ENCODE measurements at regions not wholly inside any gene's neighbourhood (a gene's known extent, or its start where the extent isn't known, plus 50 kb on each side); places are given as distances from the start of the nearest gene placed in this dataset.

DNA sequence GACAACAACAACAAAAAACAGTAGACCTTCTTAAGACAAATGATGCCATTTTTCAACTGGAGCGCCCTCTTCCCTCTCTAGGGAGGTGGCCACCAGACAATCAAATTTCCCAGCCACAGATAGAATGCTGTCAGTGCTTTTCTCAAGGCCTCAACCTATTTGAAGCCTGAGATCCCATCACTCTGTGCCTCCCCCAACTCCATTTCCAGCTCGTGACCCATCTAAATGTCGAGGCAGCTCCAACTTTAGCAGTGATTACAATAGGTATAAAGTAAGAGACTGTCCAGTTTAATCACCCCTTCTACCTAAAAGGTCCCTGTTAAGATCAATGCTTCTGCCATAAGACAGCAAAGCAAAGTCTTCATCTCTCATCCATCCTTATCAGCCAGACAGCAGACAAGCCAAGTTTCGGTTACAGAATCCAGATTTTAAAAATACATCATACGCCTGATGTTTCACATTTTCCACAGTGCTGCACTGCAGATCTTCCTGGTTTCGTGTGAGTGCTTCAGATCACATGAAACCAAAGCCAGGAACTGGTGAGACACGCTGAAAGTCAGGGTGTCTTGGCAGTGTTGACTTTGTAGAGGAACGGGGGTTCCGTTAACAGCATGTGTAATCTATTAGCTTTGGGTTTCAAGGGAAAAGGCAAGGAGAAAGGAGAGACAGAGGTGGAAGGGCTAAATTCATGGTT is 447.8 kb downstream of the ENC1 start:
- intact Hi-C loops (cut with micrococcal nuclease; ENCODE audit: unreplicated experiment), result no loop called here
- CTCF ChIA-PET, result no interaction called here

GRCh38 chr5:74188351-74189105 is 452.0 kb downstream of the ENC1 start:
- no peaks in the 10 kb centered on the region for H3K27me3 Mint-ChIP-seq (ENCODE audit: unreplicated experiment)
- BruUV-seq (replicated peaks), result no TSS peak
- no peak overlapping the region for H3K4me3 Mint-ChIP-seq (ENCODE audit: low read depth, unreplicated experiment)
- CTCF ChIA-PET, result no interaction called here
- no peak for DNase-seq
- no peaks in the 10 kb centered on the region for H3K36me3 Mint-ChIP-seq (ENCODE audit: insufficient read depth, unreplicated experiment)
- H3K27ac Mint-ChIP-seq (ENCODE audit: unreplicated experiment), result no peak overlapping the region
- H3K4me1 Mint-ChIP-seq (ENCODE audit: low read depth, unreplicated experiment), result no peaks in the 10 kb centered on the region
- intact Hi-C loops (cut with micrococcal nuclease; ENCODE audit: unreplicated experiment), result no loop called here
- peaks cover 5% of the 10 kb centered on the region for H3K9me3 Mint-ChIP-seq (ENCODE audit: low read depth, unreplicated experiment)
- TF ChIP-seq, protein P1, sequence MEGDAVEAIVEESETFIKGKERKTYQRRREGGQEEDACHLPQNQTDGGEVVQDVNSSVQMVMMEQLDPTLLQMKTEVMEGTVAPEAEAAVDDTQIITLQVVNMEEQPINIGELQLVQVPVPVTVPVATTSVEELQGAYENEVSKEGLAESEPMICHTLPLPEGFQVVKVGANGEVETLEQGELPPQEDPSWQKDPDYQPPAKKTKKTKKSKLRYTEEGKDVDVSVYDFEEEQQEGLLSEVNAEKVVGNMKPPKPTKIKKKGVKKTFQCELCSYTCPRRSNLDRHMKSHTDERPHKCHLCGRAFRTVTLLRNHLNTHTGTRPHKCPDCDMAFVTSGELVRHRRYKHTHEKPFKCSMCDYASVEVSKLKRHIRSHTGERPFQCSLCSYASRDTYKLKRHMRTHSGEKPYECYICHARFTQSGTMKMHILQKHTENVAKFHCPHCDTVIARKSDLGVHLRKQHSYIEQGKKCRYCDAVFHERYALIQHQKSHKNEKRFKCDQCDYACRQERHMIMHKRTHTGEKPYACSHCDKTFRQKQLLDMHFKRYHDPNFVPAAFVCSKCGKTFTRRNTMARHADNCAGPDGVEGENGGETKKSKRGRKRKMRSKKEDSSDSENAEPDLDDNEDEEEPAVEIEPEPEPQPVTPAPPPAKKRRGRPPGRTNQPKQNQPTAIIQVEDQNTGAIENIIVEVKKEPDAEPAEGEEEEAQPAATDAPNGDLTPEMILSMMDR (IDR thresholded peaks at IDR 0.05; ENCODE audit: unreplicated experiment), result no peak

More for the DNA sequence above, 447.8 kb downstream of the ENC1 start:
- Mint-ChIP-seq H3K36me3 (ENCODE audit: insufficient read depth, unreplicated experiment) (no peaks in the 10 kb centered on the region), H3K9me3 (ENCODE audit: low read depth, unreplicated experiment) (peaks cover 4% of the 10 kb centered on the region), H3K27me3 (ENCODE audit: unreplicated experiment) (no peaks in the 10 kb centered on the region), H3K4me3 (ENCODE audit: low read depth, unreplicated experiment) (no peak overlapping the region), H3K27ac (ENCODE audit: unreplicated experiment) (no peak overlapping the region), H3K4me1 (ENCODE audit: low read depth, unreplicated experiment) (no peaks in the 10 kb centered on the region)
- DNase-seq, result no peak
- BruUV-seq (replicated peaks), result no TSS peak
- TF ChIP-seq, protein P1 (IDR thresholded peaks at IDR 0.05; ENCODE audit: unreplicated experiment), result no peak

- TF ChIP-seq, protein P1 (IDR thresholded peaks at IDR 0.05; ENCODE audit: unreplicated experiment), result no peak
- Mint-ChIP-seq H3K9me3 (ENCODE audit: low read depth, unreplicated experiment) (peaks cover 5% of the 10 kb centered on the region), H3K4me3 (ENCODE audit: low read depth, unreplicated experiment) (no peak overlapping the region), H3K4me1 (ENCODE audit: low read depth, unreplicated experiment) (no peaks in the 10 kb centered on the region), H3K27ac (ENCODE audit: unreplicated experiment) (no peak overlapping the region), H3K36me3 (ENCODE audit: insufficient read depth, unreplicated experiment) (no peaks in the 10 kb centered on the region), H3K27me3 (ENCODE audit: unreplicated experiment) (no peaks in the 10 kb centered on the region)
- BruUV-seq (replicated peaks), result no TSS peak
- intact Hi-C loops (cut with micrococcal nuclease; ENCODE audit: unreplicated experiment), result no loop called here
- DNase-seq, result no peak
- CTCF ChIA-PET, result no interaction called here
Observed at GRCh38 chr5:74187757-74188156, 452.8 kb downstream of the ENC1 start.

DNA sequence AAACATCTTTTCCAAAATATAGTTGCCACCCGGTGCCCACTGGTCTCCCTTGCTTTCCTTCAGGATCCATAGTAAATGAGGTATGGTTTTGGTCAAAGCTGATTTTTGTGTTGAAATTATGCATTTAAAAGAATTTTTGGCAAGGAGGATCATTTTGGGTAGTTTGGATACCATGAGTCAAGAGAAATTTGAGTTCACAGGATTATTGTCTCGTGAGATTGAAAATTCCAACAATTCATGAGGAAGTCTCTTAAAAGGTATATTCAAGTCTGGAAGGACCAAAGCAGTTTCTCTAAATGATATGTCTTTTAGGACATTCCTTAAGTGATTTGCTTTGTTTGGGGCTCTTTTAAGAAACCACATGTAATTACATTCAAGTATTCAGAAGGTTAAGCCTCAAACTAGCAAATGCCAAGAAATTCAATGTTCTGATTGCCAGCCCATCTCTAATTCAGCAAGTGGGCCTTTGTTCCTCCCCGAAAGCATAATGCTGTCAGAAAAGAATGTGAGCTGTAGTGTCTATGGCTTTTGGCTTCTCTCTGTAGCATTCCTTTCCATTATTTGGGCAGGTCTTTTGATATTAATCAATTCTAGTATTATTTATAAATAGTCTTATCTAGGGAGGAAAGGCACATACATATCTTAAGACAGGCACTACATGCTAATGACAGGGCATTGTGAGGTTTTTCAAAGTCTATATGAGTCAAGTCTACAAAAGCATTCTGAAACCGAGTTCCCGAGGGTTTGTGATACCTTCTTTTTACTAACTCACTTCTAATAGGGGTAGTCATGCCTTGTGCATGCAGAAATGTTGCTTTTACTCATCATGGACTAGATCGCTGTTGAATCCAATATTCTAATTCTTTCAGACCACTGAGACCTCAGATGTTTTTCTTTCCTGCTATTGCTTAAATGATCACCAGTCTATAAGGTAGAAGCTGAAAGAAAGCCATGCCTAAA is 453.9 kb downstream of the ENC1 start:
- CTCF ChIA-PET, result no interaction called here
- peaks cover 5% of the 10 kb centered on the region for H3K9me3 Mint-ChIP-seq (ENCODE audit: low read depth, unreplicated experiment)
- H3K27me3 Mint-ChIP-seq (ENCODE audit: unreplicated experiment), result no peaks in the 10 kb centered on the region
- TF ChIP-seq, protein P1 (IDR thresholded peaks at IDR 0.05; ENCODE audit: unreplicated experiment), result no peak
- no peak overlapping the region for H3K27ac Mint-ChIP-seq (ENCODE audit: unreplicated experiment)
- no peaks in the 10 kb centered on the region for H3K4me1 Mint-ChIP-seq (ENCODE audit: low read depth, unreplicated experiment)
- intact Hi-C loops (cut with micrococcal nuclease; ENCODE audit: unreplicated experiment), result no loop called here
- no peak for DNase-seq
- no peak overlapping the region for H3K4me3 Mint-ChIP-seq (ENCODE audit: low read depth, unreplicated experiment)
- BruUV-seq (replicated peaks), result no TSS peak
- H3K36me3 Mint-ChIP-seq (ENCODE audit: insufficient read depth, unreplicated experiment), result no peaks in the 10 kb centered on the region

Measured in Calu3 (cell line).